Caco-2 (cell line): ENCODE measurements at regions not wholly inside any gene's neighbourhood (a gene's known extent, or its start where the extent isn't known, plus 50 kb on each side); places are given as distances from the start of the nearest gene placed in this dataset.

ENCODE experiments used
- BruUV-seq: library from RNA; stranded (reverse); fragments of 400-500 nt; replicated peaks from 2 replicates; lab custom pipeline; 2021; lab: Mats Ljungman, UMichigan
- CTCF ChIA-PET: fragments of 300-600 bp; sonication (Branson Sonifier 250); formaldehyde crosslinking; loops from one replicate; lab custom pipeline; 2022; ENCODE audit warnings: antibody characterized with exemption; lab: Charles Lee
- POLR2A ChIA-PET: fragments of 300-600 bp; sonication (Branson Sonifier 250); formaldehyde crosslinking; loops from one replicate; lab custom pipeline; 2022; ENCODE audit warnings: antibody characterized with exemption; lab: Charles Lee
- DNase-seq, 2 experiments: peaks; one replicate each; pipeline versions ENCODE4 v3.0.0 to v3.0.0-alpha.2; 2020 to 2022
- H3K27me3 ChIP-seq: replicated peaks from 2 replicates; pipeline ENCODE4 v1.6.0; 2011; ENCODE audit warnings: low read length; ENCODE audit not compliant: control insufficient read depth, insufficient read depth
- H3K36me3 ChIP-seq: 2 replicates; pipeline ENCODE4 v1.5.1; 2011; ENCODE audit warnings: low read length; ENCODE audit not compliant: control insufficient read depth, insufficient read depth
- H3K4me1 ChIP-seq: fragments of 250-450 bp; sonication (Bioruptor Pico); 2 replicates; pipeline ENCODE4 v1.5.1; 2020; ENCODE audit warnings: mild to moderate bottlenecking
- H3K4me3 ChIP-seq: 2 replicates; pipeline ENCODE4 v1.5.1; 2011; ENCODE audit warnings: low read depth, mild to moderate bottlenecking, control low read depth, low read length
- H3K9me3 ChIP-seq: fragments of 250-450 bp; sonication (Bioruptor Pico); 2 replicates; pipeline ENCODE4 v1.5.1; 2020; ENCODE audit warnings: mild to moderate bottlenecking, moderate library complexity
- H3K27ac Mint-ChIP-seq: one replicate; pipeline ENCODE4 v1.8.0; 2022; ENCODE audit warnings: mixed read lengths; ENCODE audit not compliant: unreplicated experiment
- H3K27me3 Mint-ChIP-seq: one replicate; pipeline ENCODE4 v1.8.0; 2022; ENCODE audit warnings: mixed read lengths; ENCODE audit not compliant: insufficient read depth, unreplicated experiment
- H3K36me3 Mint-ChIP-seq: one replicate; pipeline ENCODE4 v1.8.0; 2022; ENCODE audit warnings: mild to moderate bottlenecking, mixed read lengths; ENCODE audit not compliant: insufficient read depth, unreplicated experiment
- H3K4me1 Mint-ChIP-seq: one replicate; pipeline ENCODE4 v1.8.0; 2022; ENCODE audit warnings: low read depth, mixed read lengths; ENCODE audit not compliant: unreplicated experiment
- H3K4me3 Mint-ChIP-seq: one replicate; pipeline ENCODE4 v1.8.0; 2022; ENCODE audit warnings: mild to moderate bottlenecking, moderate library complexity, mixed read lengths; ENCODE audit not compliant: unreplicated experiment
- H3K9me3 Mint-ChIP-seq: one replicate; pipeline ENCODE4 v1.8.0; 2022; ENCODE audit warnings: mixed read lengths; ENCODE audit not compliant: unreplicated experiment
- CTCF ChIP-seq, 2 experiments: fragments of 200-600 bp in 1 of 2; IDR thresholded peaks; 1 replicate in 1 of 2; 2 replicates in 1 of 2; pipeline versions ENCODE4 v1.5.1 to v1.8.0; 2011 to 2022; ENCODE audit warnings: antibody characterized with exemption in 1 of 2, control low read depth in 1 of 2, inconsistent platforms in 1 of 2, low read depth in 1 of 2, low read length in 1 of 2, mild to moderate bottlenecking in 1 of 2, moderate library complexity in 1 of 2; ENCODE audit not compliant: insufficient read depth in 1 of 2, severe bottlenecking in 1 of 2, unreplicated experiment in 1 of 2
- intact Hi-C: fragments of 100-400 bp; cut with micrococcal nuclease; formaldehyde crosslinking; loops from one replicate; pipeline ENCODE4 v1.10.0; 2022; ENCODE audit not compliant: unreplicated experiment

- no peaks in the 10 kb centered on the region for H3K27me3 ChIP-seq
- H3K4me1 ChIP-seq = no peaks in the 10 kb centered on the region
- no peaks in the 10 kb centered on the region for H3K4me1 Mint-ChIP-seq
- TF ChIP-seq CTCF (IDR thresholded peaks at IDR 0.05; ENCODE audit: insufficient read depth in 1 of 2, low read depth in 1 of 2, low read length in 1 of 2, severe bottlenecking in 1 of 2, unreplicated experiment in 1 of 2) = no peak
- no peak overlapping the region for H3K27ac Mint-ChIP-seq
- intact Hi-C loops = no loop called here
- no peaks in the 10 kb centered on the region for H3K27me3 Mint-ChIP-seq
- no TSS peak for BruUV-seq
- H3K9me3 ChIP-seq = no peaks in the 10 kb centered on the region
- CTCF ChIA-PET = no interaction called here
- H3K36me3 ChIP-seq = no peaks in the 10 kb centered on the region
- no peak for DNase-seq
- no peaks in the 10 kb centered on the region for H3K36me3 Mint-ChIP-seq
- H3K9me3 Mint-ChIP-seq = peaks cover 11% of the 10 kb centered on the region
- no peak overlapping the region for H3K4me3 ChIP-seq
- POLR2A ChIA-PET = no interaction called here
- no peak overlapping the region for H3K4me3 Mint-ChIP-seq
These were observed 79.0 kb upstream of the RAI14 start for GRCh38 chr5:34576891-34577666.

GRCh38 chr5:34578962-34579361 is 77.2 kb upstream of the RAI14 start:
- POLR2A ChIA-PET = no interaction called here
- intact Hi-C loops = no loop called here
- H3K9me3 Mint-ChIP-seq = peaks cover 11% of the 10 kb centered on the region
- H3K4me1 ChIP-seq = no peaks in the 10 kb centered on the region
- H3K4me3 ChIP-seq = no peak overlapping the region
- H3K36me3 Mint-ChIP-seq = no peaks in the 10 kb centered on the region
- H3K9me3 ChIP-seq = no peaks in the 10 kb centered on the region
- H3K4me1 Mint-ChIP-seq = no peaks in the 10 kb centered on the region
- TF ChIP-seq CTCF (IDR thresholded peaks at IDR 0.05; ENCODE audit: insufficient read depth in 1 of 2, low read depth in 1 of 2, low read length in 1 of 2, severe bottlenecking in 1 of 2, unreplicated experiment in 1 of 2) = no peak
- H3K27me3 Mint-ChIP-seq = no peaks in the 10 kb centered on the region
- H3K27ac Mint-ChIP-seq = no peak overlapping the region
- H3K27me3 ChIP-seq = no peaks in the 10 kb centered on the region
- BruUV-seq = no TSS peak
- CTCF ChIA-PET = no interaction called here
- H3K36me3 ChIP-seq = no peaks in the 10 kb centered on the region
- H3K4me3 Mint-ChIP-seq = no peak overlapping the region
- DNase-seq = no peak

GRCh38 chr5:34580983-34581382 is 75.1 kb upstream of the RAI14 start:
- no peaks in the 10 kb centered on the region for H3K9me3 ChIP-seq
- Mint-ChIP-seq H3K27me3 (no peaks in the 10 kb centered on the region), H3K27ac (no peak overlapping the region), H3K4me1 (peaks cover 10% of the 10 kb centered on the region), H3K4me3 (no peak overlapping the region), H3K9me3 (peaks cover 11% of the 10 kb centered on the region), H3K36me3 (no peaks in the 10 kb centered on the region)
- no peak for DNase-seq
- intact Hi-C loops = no loop called here
- no TSS peak for BruUV-seq
- TF ChIP-seq CTCF (IDR thresholded peaks at IDR 0.05; ENCODE audit: insufficient read depth in 1 of 2, low read depth in 1 of 2, low read length in 1 of 2, severe bottlenecking in 1 of 2, unreplicated experiment in 1 of 2) = no peak
- H3K4me1 ChIP-seq = peaks cover 8% of the 10 kb centered on the region; the same call in 1 of the 2 replicates
- CTCF ChIA-PET = no interaction called here
- H3K36me3 ChIP-seq = no peaks in the 10 kb centered on the region
- H3K27me3 ChIP-seq = no peaks in the 10 kb centered on the region
- no peak overlapping the region for H3K4me3 ChIP-seq
- POLR2A ChIA-PET = no interaction called here
